A549 (cell line): ENCODE measurements at regions not wholly inside any gene's neighbourhood (a gene's known extent, or its start where the extent isn't known, plus 50 kb on each side); places are given as distances from the start of the nearest gene placed in this dataset.

Experiments used
- MAZ ChIP-seq: fragments of 150-350 bp; IDR thresholded peaks from 2 replicates; pipeline ENCODE4 v1.6.1; 2014; ENCODE audit warnings: antibody characterized with exemption, low read depth, low read length, borderline replicate concordance
- ZFP36 ChIP-seq: fragments of 450-650 bp; IDR thresholded peaks from 2 replicates; pipeline ENCODE4 v1.6.1; 2014; ENCODE audit warnings: borderline replicate concordance; ENCODE audit not compliant: partially characterized antibody
- TF ChIP-seq, protein P1 (sequence below): fragments of >200 bp; sonication (Bioruptor Twin); formaldehyde crosslinking; IDR thresholded peaks from 3 replicates; pipeline ENCODE4 v1.5.1; 2016

DNA sequence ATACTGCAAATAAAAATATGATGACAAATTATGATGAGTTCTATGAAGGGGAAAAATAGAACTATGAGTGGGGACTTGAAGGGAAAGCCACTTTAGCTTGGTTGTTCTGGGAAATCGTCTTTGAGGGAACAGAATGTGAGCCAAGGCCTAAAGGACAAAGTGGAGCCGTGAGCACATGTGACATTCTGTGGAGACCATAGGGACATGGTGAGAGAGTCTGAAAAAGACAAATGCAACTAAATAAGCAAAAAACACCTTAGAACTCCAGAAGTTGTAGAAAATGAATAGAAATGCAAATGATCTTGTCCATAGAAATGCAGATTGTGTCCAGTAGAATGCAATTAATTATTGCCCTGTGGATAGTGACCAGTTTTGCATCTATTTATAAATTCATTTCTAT, 86.8 kb upstream of the ANKRD10 start:
- TF ChIP-seq, protein P1, sequence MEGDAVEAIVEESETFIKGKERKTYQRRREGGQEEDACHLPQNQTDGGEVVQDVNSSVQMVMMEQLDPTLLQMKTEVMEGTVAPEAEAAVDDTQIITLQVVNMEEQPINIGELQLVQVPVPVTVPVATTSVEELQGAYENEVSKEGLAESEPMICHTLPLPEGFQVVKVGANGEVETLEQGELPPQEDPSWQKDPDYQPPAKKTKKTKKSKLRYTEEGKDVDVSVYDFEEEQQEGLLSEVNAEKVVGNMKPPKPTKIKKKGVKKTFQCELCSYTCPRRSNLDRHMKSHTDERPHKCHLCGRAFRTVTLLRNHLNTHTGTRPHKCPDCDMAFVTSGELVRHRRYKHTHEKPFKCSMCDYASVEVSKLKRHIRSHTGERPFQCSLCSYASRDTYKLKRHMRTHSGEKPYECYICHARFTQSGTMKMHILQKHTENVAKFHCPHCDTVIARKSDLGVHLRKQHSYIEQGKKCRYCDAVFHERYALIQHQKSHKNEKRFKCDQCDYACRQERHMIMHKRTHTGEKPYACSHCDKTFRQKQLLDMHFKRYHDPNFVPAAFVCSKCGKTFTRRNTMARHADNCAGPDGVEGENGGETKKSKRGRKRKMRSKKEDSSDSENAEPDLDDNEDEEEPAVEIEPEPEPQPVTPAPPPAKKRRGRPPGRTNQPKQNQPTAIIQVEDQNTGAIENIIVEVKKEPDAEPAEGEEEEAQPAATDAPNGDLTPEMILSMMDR = no peak
- TF ChIP-seq ZFP36 (no peak), MAZ (no peak)
